Retina (tissue), 1 donor: ENCODE measurements at regions not wholly inside any gene's neighbourhood (a gene's known extent, or its start where the extent isn't known, plus 50 kb on each side); places are given as distances from the start of the nearest gene placed in this dataset.
"Not testable (repeated sequence)": the region's sequence is repeated elsewhere in the genome, so short reads cannot be mapped to it uniquely, and the experiment has no call there.

Source experiments
- DNase-seq: peaks from one replicate; pipeline ENCODE4 v3.0.0-alpha.2; 2016

GRCh38 chr2:147041121-147041494 is 803.7 kb upstream of the ACVR2A start:
- DNase-seq, result no peak

GRCh38 chr2:147040298-147041120 is 804.3 kb upstream of the ACVR2A start:
- DNase-seq, result no peak

GRCh38 chr2:147037048-147037447 is 807.8 kb upstream of the ACVR2A start:
- DNase-seq, result no peak

DNA sequence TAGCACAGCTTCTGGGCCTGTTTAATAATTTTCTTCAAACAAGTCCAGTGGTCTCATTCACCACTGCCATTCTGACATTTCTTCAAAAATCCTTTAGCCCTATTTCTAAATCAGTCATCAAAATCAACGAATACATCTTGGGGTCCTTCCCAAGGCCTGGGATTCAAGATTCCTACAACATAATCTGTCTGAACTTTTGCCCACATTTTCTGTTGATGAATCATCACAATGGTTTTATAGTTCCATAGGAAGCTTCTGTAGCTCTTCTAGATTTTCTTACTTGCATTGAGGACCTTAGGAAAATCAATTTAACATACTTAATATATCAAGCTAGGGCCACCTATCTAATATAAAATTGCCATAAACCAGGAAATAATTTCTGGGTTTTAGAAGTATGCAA is 811.8 kb upstream of the ACVR2A start:
- no peak for DNase-seq

- DNase-seq, result no peak
Measured at GRCh38 chr2:147031897-147032296, 812.9 kb upstream of the ACVR2A start.

GRCh38 chr2:147030966-147031720 is 813.7 kb upstream of the ACVR2A start:
- no peak for DNase-seq

- DNase-seq, result no peak
Measured at GRCh38 chr2:147027436-147027835, 817.4 kb upstream of the ACVR2A start.

DNA sequence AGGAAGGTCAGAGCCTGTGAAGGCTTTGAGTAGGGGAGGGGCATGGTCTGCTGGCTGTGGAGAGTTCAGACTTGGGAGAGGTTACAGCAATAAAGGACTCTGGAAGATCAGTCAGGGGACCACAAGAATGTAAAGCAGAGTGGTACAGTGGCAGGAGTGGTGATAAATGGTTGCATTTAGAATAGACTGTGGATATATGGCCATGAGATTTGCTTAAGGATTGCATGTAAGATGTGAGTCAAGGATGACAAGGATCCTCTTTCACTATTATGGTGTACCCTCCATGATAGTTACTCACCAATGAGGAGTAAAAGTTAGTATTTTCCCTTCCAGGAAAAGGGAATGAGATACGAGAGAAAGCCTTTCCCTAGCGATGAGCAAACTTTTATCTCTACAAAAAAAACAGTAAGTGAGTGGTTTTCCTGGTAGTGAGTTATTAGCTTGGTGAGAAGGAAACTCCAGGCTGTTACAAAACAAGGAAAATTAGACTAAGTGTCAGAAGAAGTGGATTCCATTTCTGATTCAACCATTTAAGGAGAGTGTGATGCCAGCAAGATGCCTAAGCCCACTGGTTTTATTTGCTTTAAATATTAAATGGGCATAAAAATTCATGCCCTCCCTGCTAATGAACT is 818.0 kb upstream of the ACVR2A start:
- DNase-seq, result no peak

DNA sequence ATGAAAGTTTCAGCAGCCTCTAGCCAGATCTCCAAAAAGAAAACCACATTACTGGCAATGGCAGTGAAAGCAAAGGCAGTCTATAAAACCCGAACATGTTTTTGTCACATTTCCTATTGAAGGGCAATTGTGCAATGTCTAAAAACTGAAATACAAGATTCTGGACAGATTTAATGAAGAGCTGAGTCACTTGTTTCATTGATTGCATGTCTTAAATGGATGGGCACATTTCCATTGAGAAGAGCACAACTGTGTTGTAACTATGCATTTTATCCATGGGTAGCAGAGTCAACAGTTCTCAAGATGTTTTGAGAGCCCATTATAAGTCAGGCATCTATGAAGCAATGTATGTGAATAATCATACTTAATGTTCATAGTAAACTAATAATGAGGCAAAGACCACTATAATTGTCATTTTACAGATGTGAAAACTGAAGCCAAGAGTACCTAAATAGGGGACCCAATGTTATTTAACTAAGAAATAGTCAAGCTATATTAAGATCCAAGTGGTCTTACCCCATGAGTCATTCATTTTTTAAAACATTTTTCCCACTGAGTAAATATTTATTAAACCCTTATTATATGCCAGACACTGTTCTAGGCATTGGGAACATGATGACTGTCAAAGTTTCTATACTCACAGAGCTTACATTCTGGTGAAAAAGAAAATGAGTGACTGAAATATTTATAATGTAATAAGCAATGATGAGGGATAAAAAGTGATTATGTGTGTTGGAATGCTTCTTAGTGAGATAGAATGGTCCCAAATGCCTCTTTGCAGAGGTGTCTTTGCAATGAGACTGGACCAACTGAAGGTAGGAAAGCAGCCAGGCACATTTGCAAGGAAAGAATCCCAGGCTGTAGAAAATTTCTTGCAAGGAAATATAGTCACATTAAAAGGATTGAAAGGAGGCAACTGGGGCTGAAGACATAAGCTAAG is 818.9 kb upstream of the ACVR2A start:
- DNase-seq, result no peak

GRCh38 chr2:147019311-147019710 is 825.5 kb upstream of the ACVR2A start:
- no peak for DNase-seq

DNA sequence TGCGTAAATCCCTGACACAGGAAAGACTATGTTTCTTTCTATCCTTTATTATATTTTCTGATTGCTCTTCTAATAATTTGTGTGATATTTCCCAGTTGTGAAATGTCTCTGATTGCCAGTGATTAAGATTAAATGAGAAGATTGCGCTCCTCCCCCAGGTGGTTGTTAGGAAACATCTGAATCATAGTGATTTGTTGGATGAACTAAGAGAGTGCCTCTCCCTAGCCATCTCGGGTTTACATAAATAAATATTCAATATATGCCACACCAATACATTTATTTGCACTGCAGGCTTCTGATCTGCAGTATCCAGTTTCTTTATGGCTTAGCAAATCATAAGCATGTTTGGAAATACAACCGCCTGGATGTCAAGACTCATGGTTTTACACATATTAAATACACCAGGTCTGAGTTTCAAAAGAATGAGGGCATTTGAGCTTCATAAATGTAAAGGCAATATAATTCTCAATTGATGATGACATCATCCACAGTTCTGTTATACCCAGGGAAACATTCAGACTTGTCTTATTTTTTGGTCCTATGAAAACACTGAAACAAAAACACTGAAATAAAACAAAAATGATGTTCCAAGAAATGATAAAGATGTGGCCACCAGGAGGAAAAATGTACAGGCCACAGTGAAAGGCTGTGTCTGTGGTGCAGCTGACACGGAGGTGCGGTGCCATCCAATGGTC is 826.7 kb upstream of the ACVR2A start:
- DNase-seq, result no peak

GRCh38 chr2:147016181-147016580 is 828.6 kb upstream of the ACVR2A start:
- no peak for DNase-seq

GRCh38 chr2:147015591-147015990 is 829.2 kb upstream of the ACVR2A start:
- DNase-seq, result no peak

- no peak for DNase-seq
Measured at GRCh38 chr2:147013696-147014392, 831.0 kb upstream of the ACVR2A start.

DNA sequence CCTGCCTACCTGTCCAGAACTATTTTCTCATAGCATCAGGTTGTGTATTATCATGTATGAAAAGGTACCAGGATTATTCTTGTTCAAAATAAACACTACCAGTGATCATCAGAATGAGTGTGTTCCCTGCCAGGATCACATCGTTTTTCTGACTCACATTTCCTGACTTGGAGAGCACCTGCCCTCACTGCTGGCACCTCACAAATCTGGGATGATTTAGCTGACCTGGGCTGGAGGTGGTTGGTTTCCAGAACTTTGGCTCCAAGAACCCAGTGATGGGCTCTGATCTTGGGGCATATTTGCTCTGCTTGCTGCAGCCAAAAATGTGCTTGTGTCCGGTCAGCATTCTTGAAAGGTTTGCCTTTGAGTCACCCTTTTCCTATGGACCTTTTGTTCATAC is 836.3 kb upstream of the ACVR2A start:
- no peak for DNase-seq

DNA sequence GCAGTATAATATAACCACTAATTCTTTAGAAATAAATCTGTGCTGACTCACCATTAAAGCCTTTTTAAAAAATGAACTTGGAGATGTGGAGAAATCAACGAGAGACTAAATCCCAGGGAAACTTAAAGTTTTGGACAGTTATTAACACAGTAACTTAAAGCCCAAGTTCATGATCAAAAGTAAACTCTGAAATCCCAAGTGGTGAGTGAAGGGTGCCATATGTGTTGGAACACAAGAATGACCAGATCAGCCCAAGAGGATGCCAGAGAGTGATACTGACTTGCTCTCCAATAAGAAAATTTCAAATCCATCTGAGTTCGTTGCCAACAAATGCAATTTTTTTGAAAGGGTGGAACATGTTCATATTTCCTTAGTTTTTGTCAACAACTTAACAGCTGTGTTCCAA is 838.1 kb upstream of the ACVR2A start:
- no peak for DNase-seq

GRCh38 chr2:147003081-147003480 is 841.7 kb upstream of the ACVR2A start:
- DNase-seq, result no peak

- DNase-seq, result no peak
Measured at GRCh38 chr2:147002256-147002655, 842.6 kb upstream of the ACVR2A start.

DNA sequence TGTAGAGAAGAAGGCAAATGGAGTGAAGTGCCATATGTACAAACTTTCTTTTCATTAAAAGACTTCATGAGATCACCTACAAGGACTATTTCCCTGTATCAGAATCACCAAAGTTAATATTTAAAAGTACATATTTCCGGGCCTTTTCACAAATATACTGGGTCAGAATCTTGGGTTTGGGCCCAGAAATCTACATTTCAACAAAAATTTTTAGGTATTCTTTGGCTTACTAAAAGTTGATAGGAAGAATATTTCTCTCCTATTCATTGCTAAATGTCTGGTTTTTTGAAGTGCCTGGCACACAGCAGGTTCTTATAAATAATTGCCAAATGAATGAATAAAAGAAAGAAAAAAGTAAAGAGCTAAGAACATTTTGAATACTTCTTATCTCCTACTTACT is 843.8 kb upstream of the ACVR2A start:
- no peak for DNase-seq

DNA sequence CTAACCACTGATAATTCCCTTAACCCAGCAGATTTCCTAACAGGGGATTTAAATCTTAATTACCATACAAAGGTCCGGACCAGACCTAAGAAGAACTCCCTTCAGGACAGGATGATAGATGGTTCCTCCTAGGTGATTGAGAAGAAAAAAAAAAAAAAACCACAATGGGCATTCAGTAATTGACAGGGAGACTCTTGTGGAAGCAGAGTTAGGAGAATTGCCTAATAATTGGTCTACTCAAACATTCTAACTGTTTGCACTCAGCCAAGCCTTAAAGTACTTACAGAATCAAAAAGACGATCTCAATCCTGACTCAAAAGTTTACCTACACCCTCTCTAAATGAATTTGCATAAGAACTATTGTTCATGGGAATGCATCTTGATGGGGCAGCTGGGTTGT is 844.7 kb upstream of the ACVR2A start:
- DNase-seq, result not testable (repeated sequence)

GRCh38 chr2:146997945-146998344 is 846.9 kb upstream of the ACVR2A start:
- DNase-seq, result no peak
